Ishikawa (cell line): ENCODE measurements at regions not wholly inside any gene's neighbourhood (a gene's known extent, or its start where the extent isn't known, plus 50 kb on each side); places are given as distances from the start of the nearest gene placed in this dataset.

ENCODE experiments used
- CEBPB ChIP-seq: IDR thresholded peaks from 2 replicates; pipeline ENCODE4 v1.6.1; 2012
- CREB1 ChIP-seq: IDR thresholded peaks from 2 replicates; pipeline ENCODE4 v1.6.1; 2012; ENCODE audit warnings: low read depth
- EGR1 ChIP-seq: IDR thresholded peaks from 2 replicates; pipeline ENCODE4 v1.6.1; 2012
- EP300 ChIP-seq: IDR thresholded peaks from 2 replicates; pipeline ENCODE4 v1.6.1; 2012; ENCODE audit warnings: borderline replicate concordance
- FOXM1 ChIP-seq: IDR thresholded peaks from 2 replicates; pipeline ENCODE4 v1.6.1; 2012; ENCODE audit warnings: low read depth, borderline replicate concordance
- NFIC ChIP-seq: IDR thresholded peaks from 2 replicates; pipeline ENCODE4 v1.6.1; 2012
- RAD21 ChIP-seq: IDR thresholded peaks from 2 replicates; pipeline ENCODE4 v1.6.1; 2012; ENCODE audit warnings: low read depth
- TAF1 ChIP-seq: IDR thresholded peaks from 2 replicates; pipeline ENCODE4 v1.6.1; 2012; ENCODE audit warnings: low read depth, mild to moderate bottlenecking
- TCF12 ChIP-seq: IDR thresholded peaks from 2 replicates; pipeline ENCODE4 v1.6.1; 2012; ENCODE audit warnings: low read depth
- TEAD4 ChIP-seq: IDR thresholded peaks from 2 replicates; pipeline ENCODE4 v1.6.1; 2012
- YY1 ChIP-seq: IDR thresholded peaks from 2 replicates; pipeline ENCODE4 v1.6.1; 2012; ENCODE audit warnings: low read depth
- ZBTB7A ChIP-seq: IDR thresholded peaks from 2 replicates; pipeline ENCODE4 v1.6.1; 2012; ENCODE audit warnings: low read depth
- TF ChIP-seq, protein P1 (sequence below): IDR thresholded peaks from 2 replicates; pipeline ENCODE4 v1.6.1; 2012; ENCODE audit warnings: low read depth, mild to moderate bottlenecking
- TF ChIP-seq, protein P2 (sequence below): IDR thresholded peaks from 2 replicates; pipeline ENCODE4 v1.6.1; 2012
- TF ChIP-seq, protein P3 (sequence below): IDR thresholded peaks from 2 replicates; pipeline ENCODE4 v1.6.1; 2012

DNA sequence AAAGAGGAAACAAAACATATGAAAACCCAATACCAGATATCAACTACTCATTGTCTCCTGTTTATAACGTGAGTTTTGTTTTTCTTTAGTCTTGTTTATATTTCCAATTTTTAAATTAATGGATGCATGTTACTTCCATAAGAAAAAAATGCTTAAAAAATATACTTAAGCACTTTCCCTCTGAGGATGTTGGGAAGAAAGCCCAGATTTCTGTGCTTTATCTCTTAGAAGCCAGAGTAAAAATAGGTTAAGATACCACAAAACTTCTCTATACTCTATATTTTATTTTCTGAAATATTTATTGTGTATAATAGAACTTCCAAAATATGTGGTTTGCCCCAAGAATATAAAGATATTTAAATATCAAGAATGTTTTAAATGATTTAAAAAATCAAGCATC, 633.9 kb downstream of the STK39 start:
- TF ChIP-seq ZBTB7A (no peak), EGR1 (no peak), NFIC (no peak), FOXM1 (no peak), TAF1 (no peak)

DNA sequence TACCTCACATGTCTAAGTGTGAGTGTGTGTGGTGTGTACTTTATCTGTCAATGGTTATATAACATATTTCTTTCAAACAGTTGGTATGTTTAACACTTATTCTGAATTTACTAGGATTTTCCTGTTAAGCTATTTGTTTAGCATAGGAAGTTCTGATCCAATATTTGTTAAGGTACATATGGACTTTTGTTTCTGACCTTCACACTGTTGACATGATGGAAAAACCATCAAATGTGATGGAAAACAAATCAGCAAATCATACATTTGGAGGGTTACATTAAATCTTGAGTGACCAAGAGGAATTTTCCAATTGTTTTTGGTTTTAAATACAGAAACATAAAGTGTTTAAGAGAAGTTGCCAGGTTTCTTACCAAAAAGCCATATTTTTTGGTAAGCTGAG, 638.9 kb downstream of the STK39 start:
- TF ChIP-seq, protein P1, sequence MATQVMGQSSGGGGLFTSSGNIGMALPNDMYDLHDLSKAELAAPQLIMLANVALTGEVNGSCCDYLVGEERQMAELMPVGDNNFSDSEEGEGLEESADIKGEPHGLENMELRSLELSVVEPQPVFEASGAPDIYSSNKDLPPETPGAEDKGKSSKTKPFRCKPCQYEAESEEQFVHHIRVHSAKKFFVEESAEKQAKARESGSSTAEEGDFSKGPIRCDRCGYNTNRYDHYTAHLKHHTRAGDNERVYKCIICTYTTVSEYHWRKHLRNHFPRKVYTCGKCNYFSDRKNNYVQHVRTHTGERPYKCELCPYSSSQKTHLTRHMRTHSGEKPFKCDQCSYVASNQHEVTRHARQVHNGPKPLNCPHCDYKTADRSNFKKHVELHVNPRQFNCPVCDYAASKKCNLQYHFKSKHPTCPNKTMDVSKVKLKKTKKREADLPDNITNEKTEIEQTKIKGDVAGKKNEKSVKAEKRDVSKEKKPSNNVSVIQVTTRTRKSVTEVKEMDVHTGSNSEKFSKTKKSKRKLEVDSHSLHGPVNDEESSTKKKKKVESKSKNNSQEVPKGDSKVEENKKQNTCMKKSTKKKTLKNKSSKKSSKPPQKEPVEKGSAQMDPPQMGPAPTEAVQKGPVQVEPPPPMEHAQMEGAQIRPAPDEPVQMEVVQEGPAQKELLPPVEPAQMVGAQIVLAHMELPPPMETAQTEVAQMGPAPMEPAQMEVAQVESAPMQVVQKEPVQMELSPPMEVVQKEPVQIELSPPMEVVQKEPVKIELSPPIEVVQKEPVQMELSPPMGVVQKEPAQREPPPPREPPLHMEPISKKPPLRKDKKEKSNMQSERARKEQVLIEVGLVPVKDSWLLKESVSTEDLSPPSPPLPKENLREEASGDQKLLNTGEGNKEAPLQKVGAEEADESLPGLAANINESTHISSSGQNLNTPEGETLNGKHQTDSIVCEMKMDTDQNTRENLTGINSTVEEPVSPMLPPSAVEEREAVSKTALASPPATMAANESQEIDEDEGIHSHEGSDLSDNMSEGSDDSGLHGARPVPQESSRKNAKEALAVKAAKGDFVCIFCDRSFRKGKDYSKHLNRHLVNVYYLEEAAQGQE: no peak
- TF ChIP-seq CREB1 (no peak), EP300 (no peak), ZBTB7A (no peak), EGR1 (no peak), FOXM1 (no peak), YY1 (no peak), NFIC (no peak), TAF1 (no peak), TCF12 (no peak), TEAD4 (no peak), CEBPB (no peak)
- TF ChIP-seq, protein P2, sequence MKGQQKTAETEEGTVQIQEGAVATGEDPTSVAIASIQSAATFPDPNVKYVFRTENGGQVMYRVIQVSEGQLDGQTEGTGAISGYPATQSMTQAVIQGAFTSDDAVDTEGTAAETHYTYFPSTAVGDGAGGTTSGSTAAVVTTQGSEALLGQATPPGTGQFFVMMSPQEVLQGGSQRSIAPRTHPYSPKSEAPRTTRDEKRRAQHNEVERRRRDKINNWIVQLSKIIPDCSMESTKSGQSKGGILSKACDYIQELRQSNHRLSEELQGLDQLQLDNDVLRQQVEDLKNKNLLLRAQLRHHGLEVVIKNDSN: no peak
- TF ChIP-seq, protein P3, sequence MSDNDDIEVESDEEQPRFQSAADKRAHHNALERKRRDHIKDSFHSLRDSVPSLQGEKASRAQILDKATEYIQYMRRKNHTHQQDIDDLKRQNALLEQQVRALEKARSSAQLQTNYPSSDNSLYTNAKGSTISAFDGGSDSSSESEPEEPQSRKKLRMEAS: no peak

DNA sequence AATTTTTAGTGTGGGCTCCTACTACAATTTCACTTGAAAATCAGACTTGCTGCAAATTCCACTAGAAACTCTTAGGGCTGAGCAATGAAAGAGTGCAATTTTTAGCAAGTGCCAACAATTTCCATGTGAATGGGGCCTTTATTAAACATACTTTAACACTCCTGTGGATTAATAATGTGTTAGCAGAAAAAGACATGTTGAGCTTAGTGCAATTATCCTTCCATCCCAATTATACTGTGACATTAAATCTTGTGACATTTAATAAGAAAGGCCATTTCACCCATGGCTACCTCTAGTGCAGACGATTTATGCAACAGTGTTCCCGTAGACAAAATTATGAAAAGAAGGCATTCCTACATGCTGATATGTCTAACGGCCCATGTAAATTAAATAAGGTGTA, 639.7 kb downstream of the STK39 start:
- no peak for TF ChIP-seq TAF1
- TF ChIP-seq TEAD4: no peak
- TF ChIP-seq, protein P1: no peak
- TF ChIP-seq CEBPB: no peak
- no peak for TF ChIP-seq EGR1
- no peak for TF ChIP-seq TCF12
- TF ChIP-seq ZBTB7A: no peak
- no peak for TF ChIP-seq RAD21
- TF ChIP-seq, protein P2: no peak
- TF ChIP-seq CREB1: no peak
- no peak for TF ChIP-seq NFIC

DNA sequence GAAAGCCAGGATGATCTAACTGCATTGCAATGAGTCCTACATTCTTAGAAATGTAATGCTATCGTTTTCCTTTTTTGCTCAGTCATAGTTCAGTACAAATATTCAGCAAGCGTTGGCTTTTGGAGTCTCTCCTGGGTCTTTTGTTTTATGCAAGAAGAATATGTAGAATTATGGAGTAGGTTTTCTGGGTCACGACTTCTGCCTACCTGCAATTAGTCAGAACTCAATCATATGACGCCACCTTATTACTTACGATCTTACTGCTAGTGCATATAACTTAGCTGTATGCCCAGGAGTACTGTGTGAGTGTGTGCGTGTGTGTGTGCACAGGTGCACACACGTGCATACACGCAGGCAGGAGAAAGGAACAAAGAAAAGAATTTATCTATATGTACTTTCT, 640.2 kb downstream of the STK39 start:
- TF ChIP-seq CEBPB: no peak
- no peak for TF ChIP-seq ZBTB7A
- TF ChIP-seq, protein P2: no peak
- no peak for TF ChIP-seq NFIC
- TF ChIP-seq RAD21: no peak

DNA sequence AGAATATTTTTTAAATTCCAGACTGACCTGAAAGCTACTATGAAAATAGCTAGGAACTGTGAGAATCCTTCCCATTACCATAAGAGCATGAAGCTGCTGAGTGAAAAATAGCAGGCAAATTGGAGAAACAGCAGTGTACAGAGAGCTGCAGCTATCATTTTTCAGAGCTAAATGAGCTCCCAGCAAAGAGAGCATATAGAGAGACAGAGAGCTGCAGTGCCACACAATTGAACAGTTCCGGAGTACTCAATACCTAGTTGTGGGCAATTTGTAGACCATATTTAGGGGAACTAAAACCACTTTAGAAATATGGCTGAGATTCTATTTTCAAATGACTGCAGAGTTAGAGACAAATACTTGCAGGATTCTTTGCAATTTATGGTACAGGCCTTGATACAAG, 645.3 kb downstream of the STK39 start:
- TF ChIP-seq EP300: no peak
- TF ChIP-seq, protein P3: no peak

DNA sequence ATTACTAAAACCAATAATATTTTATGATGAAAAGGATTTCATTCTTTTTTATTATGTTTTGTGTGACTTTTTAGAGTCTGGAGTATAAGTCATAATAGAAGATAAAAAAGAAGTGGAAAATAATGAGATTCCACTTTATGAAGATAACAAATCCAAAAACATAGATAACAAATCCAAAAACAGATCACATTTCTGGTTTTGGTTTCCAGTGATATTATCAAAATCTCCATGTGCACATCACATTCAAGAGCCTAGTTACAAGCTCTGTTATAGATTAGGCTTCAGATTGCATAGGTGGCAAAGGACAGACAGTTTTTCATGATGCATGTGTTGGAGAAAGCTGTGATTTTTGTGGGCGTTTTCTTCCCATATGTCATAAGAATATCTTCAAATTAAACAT, 648.2 kb downstream of the STK39 start:
- TF ChIP-seq CREB1 (no peak), ZBTB7A (no peak), CEBPB (no peak), TEAD4 (no peak), EGR1 (no peak)
- TF ChIP-seq, protein P3: no peak

DNA sequence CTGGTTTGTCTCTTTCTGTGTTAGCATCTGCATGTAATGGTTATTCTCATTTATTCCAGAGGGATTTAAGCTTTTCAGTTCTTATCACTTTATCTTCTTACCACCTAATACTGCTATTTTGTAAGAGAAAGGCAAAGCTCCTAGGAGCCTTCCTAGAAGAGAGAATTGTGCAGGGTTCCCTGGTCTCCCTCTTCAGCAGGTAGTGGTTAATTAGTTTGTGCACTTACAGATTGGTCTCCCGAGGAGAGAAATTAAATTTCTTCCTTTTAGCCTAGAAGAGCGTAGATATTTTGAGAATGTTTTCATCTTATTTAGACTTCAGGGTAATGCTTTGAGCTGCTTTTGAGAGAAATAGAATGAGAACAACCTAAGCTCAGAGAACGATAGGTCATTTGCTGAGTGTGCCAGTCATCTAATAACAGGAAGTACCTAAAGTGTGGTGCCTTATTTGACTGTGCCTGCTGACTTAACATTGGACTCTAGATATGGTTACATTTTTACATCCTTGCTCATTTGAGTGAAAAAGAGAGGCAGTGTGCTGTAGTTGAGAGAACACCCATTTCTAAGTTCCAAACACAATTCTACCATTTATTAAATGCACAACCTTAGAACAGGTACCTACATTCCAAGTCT, 651.4 kb downstream of the STK39 start:
- no peak for TF ChIP-seq EGR1
- no peak for TF ChIP-seq NFIC
- TF ChIP-seq, protein P1: no peak
- no peak for TF ChIP-seq EP300
- no peak for TF ChIP-seq TCF12
- TF ChIP-seq, protein P3: no peak
- no peak for TF ChIP-seq FOXM1
- TF ChIP-seq RAD21: no peak
- no peak for TF ChIP-seq ZBTB7A
- no peak for TF ChIP-seq YY1
- TF ChIP-seq TEAD4: no peak
- TF ChIP-seq TAF1: no peak
- TF ChIP-seq CEBPB: no peak
